ENCODE measurements at regions not wholly inside any gene's neighbourhood (a gene's known extent, or its start where the extent isn't known, plus 50 kb on each side); places are given as distances from the start of the nearest gene placed in this dataset.
"Not testable (repeated sequence)": the region's sequence is repeated elsewhere in the genome, so short reads cannot be mapped to it uniquely, and the experiment has no call there.

- Histone ChIP-seq H3K4me3 (no peak overlapping the region), H3K4me1 (replicated peaks in 1 of 2) (peaks cover 28 to 29% of the 10 kb centered on the region in 2 donors), H3K27ac (peak overlapping the region; percentile 51 to 71)
- in situ Hi-C loops (cut with MboI; ENCODE audit: low pct_unique_long_range_greater_than_20kb in 2 of 9, low sequenced_read_pairs in 9 of 9, unreplicated experiment in 9 of 9), result no loop called here
- ATAC-seq (replicated peaks in 6 of 8), result peak; percentile 49 to 86 (median 62)
- 0 to 100% (median 50%) methylated on average over 1 to 8 of the region's 9 CpGs; no CpG with 5 or more reads in 1 of the 10 experiments for WGBS, 10 experiments
These were observed 123.2 kb upstream of the FAM9C start for GRCh38 chrX:13167481-13168231.

- peak in 7 of 8 experiments; percentile 32 to 83 (median 72) for ATAC-seq (replicated peaks in 6 of 8)
- H3K27ac ChIP-seq, result peak overlapping the region; percentile 66 to 70
- 0 to 30% (median 8%) methylated on average over 1 to 5 of the region's 6 CpGs; no CpG with 5 or more reads in 5 of the 10 experiments for WGBS, 10 experiments
These were observed 121.1 kb upstream of the FAM9C start for GRCh38 chrX:13165266-13166189.

DNA sequence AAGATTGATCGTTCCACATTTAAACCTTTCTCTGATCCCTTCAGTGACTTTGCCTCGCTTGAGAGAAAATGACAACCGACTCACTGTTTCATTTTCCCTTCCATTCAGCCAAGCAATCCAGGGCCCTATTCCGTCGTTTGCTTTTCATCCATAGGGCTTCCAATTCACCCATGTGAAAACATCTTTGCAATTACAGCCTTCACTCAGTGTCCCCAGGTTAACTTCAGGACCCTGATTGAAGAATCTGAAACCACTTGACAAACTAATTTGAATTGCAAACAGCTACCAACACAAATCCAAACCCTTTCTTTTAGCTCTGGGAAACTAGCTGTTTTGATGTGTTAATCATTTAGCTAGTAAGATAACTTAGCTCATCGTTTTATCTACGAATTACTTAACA, 120.2 kb upstream of the FAM9C start:
- in situ Hi-C loops (cut with MboI; ENCODE audit: low pct_unique_long_range_greater_than_20kb in 2 of 9, low sequenced_read_pairs in 9 of 9, unreplicated experiment in 9 of 9), result no loop called here
- peaks cover 34 to 36% of the 10 kb centered on the region in 2 donors for H3K4me1 ChIP-seq (replicated peaks in 1 of 2)
- WGBS, 10 experiments, result 0 to 90% (median 15%) methylated on average over 1 to 7 of the region's 7 CpGs; no CpG with 5 or more reads in 4 of the 10 experiments
- ATAC-seq (replicated peaks in 6 of 8), result peak in 5 of 8 experiments; percentile 8 to 39 (median 35)
- H3K4me3 ChIP-seq, result peak overlapping the region in 3 of 5 donors; percentile 1 to 15 (median 15)
- H3K27ac ChIP-seq, result peak overlapping the region; percentile 66 to 70

More at GRCh38 chrX:13165266-13166189, 121.1 kb upstream of the FAM9C start:
- H3K4me1 ChIP-seq (replicated peaks in 1 of 2), result peaks cover 32 to 36% of the 10 kb centered on the region in 2 donors
- in situ Hi-C loops (cut with MboI; ENCODE audit: low pct_unique_long_range_greater_than_20kb in 2 of 9, low sequenced_read_pairs in 9 of 9, unreplicated experiment in 9 of 9), result no loop called here
- no peak overlapping the region for H3K4me3 ChIP-seq

DNA sequence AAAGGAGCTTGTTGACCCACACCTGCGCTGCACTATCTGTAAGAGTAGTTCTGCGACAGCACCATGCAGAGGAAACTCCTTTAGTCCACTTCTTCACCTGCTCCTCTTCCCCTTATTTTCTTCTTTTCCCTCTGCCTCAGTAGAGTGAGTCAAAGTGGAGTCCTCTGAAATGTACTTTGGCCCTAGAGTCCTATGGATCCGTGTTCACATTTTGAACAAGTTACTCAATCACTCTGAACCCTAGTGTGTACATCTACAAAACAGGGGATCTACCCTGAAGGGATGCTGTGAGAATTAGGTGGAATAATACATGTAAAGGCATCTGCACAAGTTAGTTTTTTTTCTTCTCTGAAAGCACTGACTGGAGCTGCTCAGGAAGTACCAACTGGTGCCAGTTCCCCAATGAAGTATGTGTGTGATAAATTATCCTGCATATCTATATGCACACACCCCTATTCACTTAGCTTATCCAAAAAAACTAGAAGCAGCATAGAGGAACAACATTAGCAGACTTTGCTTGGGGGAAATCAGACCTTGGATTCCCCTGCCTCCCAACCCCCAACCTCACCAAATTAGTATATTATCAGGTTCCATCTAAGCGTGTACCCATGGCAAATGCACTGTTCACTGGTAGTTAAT, 118.5 kb upstream of the FAM9C start:
- Histone ChIP-seq H3K4me3 (no peak overlapping the region), H3K27ac (no peak overlapping the region), H3K4me1 (replicated peaks in 1 of 2) (peaks cover 34 to 35% of the 10 kb centered on the region in 2 donors)
- WGBS, 10 experiments, result 70 to 100% (median 89%) methylated on average over 1 to 2 of the region's 4 CpGs; no CpG with 5 or more reads in 6 of the 10 experiments
- no peak for ATAC-seq (replicated peaks in 6 of 8)
- in situ Hi-C loops (cut with MboI; ENCODE audit: low pct_unique_long_range_greater_than_20kb in 2 of 9, low sequenced_read_pairs in 9 of 9, unreplicated experiment in 9 of 9), result no loop called here

DNA sequence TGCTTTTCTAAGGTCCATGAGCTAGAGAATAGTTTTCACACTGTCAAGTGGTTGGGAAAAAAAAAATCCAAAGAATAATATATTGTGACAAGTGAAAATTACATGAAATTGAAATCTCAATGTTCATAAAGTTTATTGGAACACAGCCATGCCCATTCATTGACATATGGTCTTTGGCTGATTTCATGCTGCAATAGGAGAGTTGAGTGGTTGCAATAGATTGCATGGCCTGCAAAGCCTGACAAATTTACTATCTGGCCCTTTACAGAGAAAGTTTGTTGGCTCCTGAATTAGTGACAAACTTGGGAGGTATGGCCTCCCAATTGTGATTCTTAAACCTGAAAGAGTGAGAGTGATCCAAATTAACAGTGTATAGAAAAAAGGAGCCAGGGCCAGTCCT, 115.5 kb upstream of the FAM9C start:
- ATAC-seq (replicated peaks in 6 of 8), result no peak
- no peak overlapping the region for H3K4me3 ChIP-seq
- in situ Hi-C loops (cut with MboI; ENCODE audit: low pct_unique_long_range_greater_than_20kb in 2 of 9, low sequenced_read_pairs in 9 of 9, unreplicated experiment in 9 of 9), result no loop called here
- peaks cover 12 to 18% of the 10 kb centered on the region in 2 donors for H3K4me1 ChIP-seq (replicated peaks in 1 of 2)
- H3K27ac ChIP-seq, result no peak overlapping the region

DNA sequence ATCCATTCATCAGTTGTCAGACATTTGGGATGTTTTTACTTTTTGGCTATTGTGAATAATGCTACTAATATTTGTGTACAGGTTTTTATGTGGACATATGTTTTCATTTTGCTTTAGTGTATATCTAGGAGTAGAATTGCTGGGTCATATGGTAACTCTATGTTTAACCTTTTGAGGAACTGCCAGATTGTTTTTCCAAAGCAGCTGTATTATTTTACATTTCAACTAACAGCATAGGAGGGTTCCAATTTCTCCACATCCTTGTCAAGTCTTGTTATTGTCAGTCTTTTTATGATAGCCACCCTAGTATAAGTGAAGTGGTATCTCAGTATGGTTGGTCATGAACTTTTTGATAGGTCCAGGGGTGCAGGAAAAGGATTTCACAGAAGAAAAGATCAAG, 114.5 kb upstream of the FAM9C start:
- Histone ChIP-seq H3K4me3 (no peak overlapping the region), H3K27ac (no peak overlapping the region), H3K4me1 (replicated peaks in 1 of 2) (peaks cover 5 to 11% of the 10 kb centered on the region in 2 donors)
- ATAC-seq (replicated peaks in 6 of 8), result no peak
- in situ Hi-C loops (cut with MboI; ENCODE audit: low pct_unique_long_range_greater_than_20kb in 2 of 9, low sequenced_read_pairs in 9 of 9, unreplicated experiment in 9 of 9), result no loop called here

GRCh38 chrX:13155550-13155949, 111.1 kb upstream of the FAM9C start:
- H3K4me1 ChIP-seq (replicated peaks in 1 of 2); H3K4me3 ChIP-seq; H3K27ac ChIP-seq; in situ Hi-C loops (cut with MboI; ENCODE audit: low pct_unique_long_range_greater_than_20kb in 2 of 9, low sequenced_read_pairs in 9 of 9, unreplicated experiment in 9 of 9); ATAC-seq (replicated peaks in 6 of 8): not testable (repeated sequence)
- WGBS, 10 experiments, result 88 to 100% methylated on average over 1 of the region's 1 CpG; no CpG with 5 or more reads in 8 of the 10 experiments

DNA sequence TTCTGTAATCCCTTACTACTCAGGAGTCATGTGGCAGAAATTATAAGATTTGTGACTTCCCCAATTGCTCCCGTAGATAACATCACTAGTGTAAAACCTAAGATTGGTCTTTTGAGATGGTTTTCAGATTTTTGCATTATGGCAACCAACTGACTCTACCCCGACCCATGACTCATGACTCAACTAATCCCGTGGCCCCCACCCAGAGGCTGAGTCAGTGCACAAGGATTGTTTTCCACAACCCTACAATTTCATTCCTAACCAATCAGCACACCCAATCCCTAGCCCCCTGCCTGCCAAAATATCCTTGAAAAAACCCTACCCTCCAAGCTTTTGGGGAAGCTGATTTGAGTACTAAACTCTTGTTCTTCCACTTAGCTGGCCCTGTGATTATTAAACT, 109.4 kb upstream of the FAM9C start:
- peak in 2 of 8 experiments; percentile 36 to 45 for ATAC-seq (replicated peaks in 6 of 8)
- H3K4me1 ChIP-seq (replicated peaks in 1 of 2), result no peaks in the 10 kb centered on the region
- no peak overlapping the region for H3K27ac ChIP-seq
- in situ Hi-C loops (cut with MboI; ENCODE audit: low pct_unique_long_range_greater_than_20kb in 2 of 9, low sequenced_read_pairs in 9 of 9, unreplicated experiment in 9 of 9), result no loop called here
- H3K4me3 ChIP-seq, result no peak overlapping the region
- WGBS, 10 experiments, result 33 to 100% (median 87%) methylated on average over 1 to 3 of the region's 3 CpGs; no CpG with 5 or more reads in 6 of the 10 experiments

DNA sequence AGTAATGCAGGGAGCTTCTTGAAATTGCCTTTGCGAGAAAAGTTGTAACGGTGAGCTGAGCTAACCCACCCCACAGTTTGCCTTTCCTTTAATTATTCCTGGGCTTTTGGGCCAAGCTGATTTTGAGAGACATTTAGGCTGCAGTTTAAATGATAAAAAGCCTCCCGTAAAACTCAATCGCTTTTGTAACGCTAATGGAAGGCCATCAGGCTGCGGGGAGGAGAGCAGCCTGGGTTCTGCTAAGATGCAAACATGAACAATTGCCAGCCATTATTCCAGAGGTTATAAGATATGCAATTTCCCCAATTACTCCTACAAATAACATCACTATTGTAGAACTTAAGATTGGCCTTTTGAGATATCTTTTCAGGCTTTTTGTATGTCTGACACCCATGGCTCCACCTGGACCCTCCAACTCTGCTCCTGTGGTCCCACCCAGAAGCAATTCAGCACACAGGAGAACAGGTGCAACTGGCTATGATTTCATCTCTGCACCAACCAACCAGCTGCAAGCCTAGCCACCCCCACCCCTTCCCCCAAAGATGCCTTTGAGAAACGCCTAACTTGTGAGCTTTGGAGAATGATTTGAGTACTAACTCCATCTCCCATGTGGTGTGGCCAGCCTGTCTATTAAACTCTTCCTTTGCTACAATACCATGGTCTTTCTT, 108.2 kb upstream of the FAM9C start:
- Histone ChIP-seq H3K4me1 (replicated peaks in 1 of 2) (no peaks in the 10 kb centered on the region), H3K4me3 (no peak overlapping the region), H3K27ac (no peak overlapping the region)
- peak in 2 of 8 experiments; percentile 38 to 46 for ATAC-seq (replicated peaks in 6 of 8)
- WGBS, 10 experiments, result 22 to 55% methylated on average over 4 to 7 of the region's 7 CpGs; no CpG with 5 or more reads in 8 of the 10 experiments
- in situ Hi-C loops (cut with MboI; ENCODE audit: low pct_unique_long_range_greater_than_20kb in 2 of 9, low sequenced_read_pairs in 9 of 9, unreplicated experiment in 9 of 9), result no loop called here

GRCh38 chrX:13151828-13152517, 107.6 kb upstream of the FAM9C start:
- 17 to 73% (median 44%) methylated on average over 1 to 6 of the region's 8 CpGs; no CpG with 5 or more reads in 4 of the 10 experiments for WGBS, 10 experiments
- ATAC-seq (replicated peaks in 6 of 8), result peak in 7 of 8 experiments; percentile 29 to 93 (median 51)
- no peak overlapping the region for H3K4me3 ChIP-seq

GRCh38 chrX:13149702-13150350, 105.4 kb upstream of the FAM9C start:
- in situ Hi-C loops (cut with MboI; ENCODE audit: low pct_unique_long_range_greater_than_20kb in 2 of 9, low sequenced_read_pairs in 9 of 9, unreplicated experiment in 9 of 9), result no loop called here
- ATAC-seq (replicated peaks in 6 of 8), result peak in 1 of 8 experiments; percentile 46
- 0 to 100% (median 80%) methylated on average over 1 to 5 of the region's 5 CpGs; no CpG with 5 or more reads in 5 of the 10 experiments for WGBS, 10 experiments
- no peak overlapping the region for H3K27ac ChIP-seq
- H3K4me1 ChIP-seq (replicated peaks in 1 of 2), result no peaks in the 10 kb centered on the region
- no peak overlapping the region for H3K4me3 ChIP-seq

More at GRCh38 chrX:13151828-13152517, 107.6 kb upstream of the FAM9C start:
- Histone ChIP-seq H3K4me1 (replicated peaks in 1 of 2) (no peaks in the 10 kb centered on the region), H3K27ac (peak overlapping the region in 1 of 2 donors; percentile 69)
- in situ Hi-C loops (cut with MboI; ENCODE audit: low pct_unique_long_range_greater_than_20kb in 2 of 9, low sequenced_read_pairs in 9 of 9, unreplicated experiment in 9 of 9), result no loop called here
